ENCODE measurements at regions not wholly inside any gene's neighbourhood (a gene's known extent, or its start where the extent isn't known, plus 50 kb on each side); places are given as distances from the start of the nearest gene placed in this dataset.

- no peak for TF ChIP-seq SP2 (IDR thresholded peaks at IDR 0.05; ENCODE audit: low read length)
- TF ChIP-seq HDAC2 (IDR thresholded peaks at IDR 0.05; ENCODE audit: borderline replicate concordance in 1 of 2, low read depth in 2 of 2, low read length in 2 of 2), result no peak
- no peak for TF ChIP-seq TEAD4 (IDR thresholded peaks at IDR 0.05; ENCODE audit: low read depth, low read length)
Observed at GRCh38 chr5:110329955-110330525, 396.4 kb downstream of the TMEM232 start (continued).
